H1 (cell line): ENCODE measurements at regions not wholly inside any gene's neighbourhood (a gene's known extent, or its start where the extent isn't known, plus 50 kb on each side); places are given as distances from the start of the nearest gene placed in this dataset.

Source experiments
- CTCF ChIA-PET: fragments of 300-600 bp; sonication (Branson Sonifier 250); formaldehyde crosslinking; loops from one replicate; lab custom pipeline; 2021; ENCODE audit not compliant: partially characterized antibody; lab: Charles Lee
- POLR2A ChIA-PET: fragments of 300-600 bp; sonication (Branson Sonifier 250); formaldehyde crosslinking; loops from one replicate; lab custom pipeline; 2021; ENCODE audit warnings: inconsistent platforms; ENCODE audit not compliant: partially characterized antibody; lab: Charles Lee
- DNase-seq, 2 experiments: peaks; one replicate each; pipeline versions ENCODE4 v3.0.0 to v3.0.0-alpha.2; 2010 to 2022; ENCODE audit warnings: low spot score in 2 of 2, low read depth in 1 of 2, mixed read lengths in 1 of 2
- FAIRE-seq: peaks from 2 replicates; lab custom pipeline; 2011; peaks lifted over from hg19 to GRCh38; lab: Jason Lieb, UNC
- H2AFZ ChIP-seq: 2 replicates; pipeline ENCODE4 v1.8.1; 2012; ENCODE audit warnings: low read length, inconsistent platforms
- H2AK5ac ChIP-seq: 2 replicates; pipeline ENCODE4 v1.6.1; 2013; ENCODE audit warnings: low read depth, low read length
- H2BK120ac ChIP-seq: replicated peaks from 2 replicates; pipeline ENCODE3; 2013; ENCODE audit warnings: low read depth, low read length, inconsistent platforms
- H2BK12ac ChIP-seq: 2 replicates; pipeline ENCODE4 v1.6.1; 2013; ENCODE audit warnings: low read depth, low read length
- H2BK15ac ChIP-seq: 2 replicates; pipeline ENCODE4 v1.6.1; 2013; ENCODE audit warnings: low read length
- H2BK20ac ChIP-seq: 2 replicates; pipeline ENCODE4 v1.6.1; 2013; ENCODE audit warnings: low read length
- H2BK5ac ChIP-seq: 2 replicates; pipeline ENCODE4 v1.6.1; 2013; ENCODE audit warnings: low read depth, low read length
- H3K14ac ChIP-seq: 2 replicates; pipeline ENCODE4 v1.6.1; 2013; ENCODE audit warnings: inconsistent platforms; ENCODE audit not compliant: insufficient read length
- H3K18ac ChIP-seq: 2 replicates; pipeline ENCODE4 v1.6.1; 2013; ENCODE audit warnings: low read length; ENCODE audit errors: extremely low read depth
- H3K23ac ChIP-seq: 2 replicates; pipeline ENCODE4 v1.6.1; 2013; ENCODE audit warnings: inconsistent platforms; ENCODE audit not compliant: insufficient read length
- H3K23me2 ChIP-seq: 2 replicates; pipeline ENCODE4 v1.6.1; 2013; ENCODE audit warnings: low read depth, low read length
- H3K27ac ChIP-seq: 2 replicates; pipeline ENCODE4 v1.6.1; 2011; ENCODE audit warnings: low read depth, low read length, inconsistent platforms
- H3K27me3 ChIP-seq, 4 experiments: replicated peaks in 1 of 4; 1 replicate in 1 of 4; 2 replicates in 3 of 4; pipeline versions ENCODE4 v1.6.1 to v1.8.1; 2011 to 2013; ENCODE audit warnings: low read length in 3 of 4, mild to moderate bottlenecking in 3 of 4, inconsistent platforms in 2 of 4, mixed read lengths in 2 of 4, moderate library complexity in 1 of 4; ENCODE audit not compliant: control insufficient read depth in 3 of 4, insufficient read depth in 3 of 4; ENCODE audit errors: extremely low read depth in 1 of 4
- H3K36me3 ChIP-seq, 4 experiments: 2 replicates each; pipeline versions ENCODE4 v1.6.1 to v1.8.1; 2011 to 2013; ENCODE audit warnings: mild to moderate bottlenecking in 4 of 4, low read length in 3 of 4, moderate library complexity in 2 of 4, control low read depth in 1 of 4, inconsistent platforms in 1 of 4; ENCODE audit not compliant: insufficient read depth in 4 of 4, control insufficient read depth in 2 of 4
- H3K4ac ChIP-seq: replicated peaks from 2 replicates; pipeline ENCODE3; 2013; ENCODE audit warnings: low read length, low read depth, mixed read lengths, inconsistent platforms; ENCODE audit not compliant: insufficient read length
- H3K4me1 ChIP-seq, 4 experiments: replicated peaks in 1 of 4; 1 replicate in 1 of 4; 2 replicates in 3 of 4; pipeline versions ENCODE4 v1.6.1 to v1.8.1; 2011 to 2013; ENCODE audit warnings: low read length in 3 of 4, inconsistent platforms in 2 of 4, mixed read lengths in 1 of 4; ENCODE audit not compliant: insufficient read depth in 4 of 4, control insufficient read depth in 3 of 4
- H3K4me2 ChIP-seq, 2 experiments: 2 replicates each; pipeline versions ENCODE4 v1.6.1 to v1.8.1; 2011 to 2013; ENCODE audit warnings: low read depth in 2 of 2, low read length in 2 of 2, control low read depth in 1 of 2, inconsistent platforms in 1 of 2, mild to moderate bottlenecking in 1 of 2; ENCODE audit not compliant: insufficient read depth in 1 of 2
- H3K4me3 ChIP-seq, 4 experiments: fragments of 200-600, 300-600 bp in 1 of 4; sonication (generic), shearing (Covaris generic), sonication (Bioruptor Twin) in 1 of 4; 2 replicates each; pipeline versions ENCODE4 v1.5.1 to v1.8.1; 2011 to 2016; ENCODE audit warnings: low read length in 4 of 4, low read depth in 3 of 4, control low read depth in 2 of 4, inconsistent platforms in 2 of 4, mild to moderate bottlenecking in 2 of 4, mixed read lengths in 1 of 4, moderate library complexity in 1 of 4; ENCODE audit not compliant: insufficient read depth in 2 of 4; ENCODE audit errors: extremely low read depth in 1 of 4
- H3K56ac ChIP-seq: replicated peaks from 2 replicates; pipeline ENCODE3; 2013; ENCODE audit warnings: low read depth, mild to moderate bottlenecking, mixed read lengths, low read length, inconsistent platforms; ENCODE audit not compliant: insufficient read length
- H3K79me1 ChIP-seq: 2 replicates; pipeline ENCODE4 v1.6.1; 2013; ENCODE audit warnings: low read depth, low read length, control low read depth
- H3K79me2 ChIP-seq, 2 experiments: 2 replicates each; pipeline versions ENCODE4 v1.6.1 to v1.8.1; 2012 to 2013; ENCODE audit warnings: low read length in 2 of 2, mild to moderate bottlenecking in 2 of 2, inconsistent platforms in 1 of 2; ENCODE audit not compliant: insufficient read depth in 2 of 2, control insufficient read depth in 1 of 2
- H3K9ac ChIP-seq, 4 experiments: replicated peaks in 1 of 4; 1 replicate in 1 of 4; 2 replicates in 3 of 4; pipeline versions ENCODE4 v1.6.1 to v1.8.1; 2011 to 2013; ENCODE audit warnings: low read depth in 3 of 4, low read length in 3 of 4, control low read depth in 2 of 4, mild to moderate bottlenecking in 2 of 4, moderate library complexity in 2 of 4, inconsistent platforms in 1 of 4; ENCODE audit errors: extremely low read depth in 1 of 4
- H3K9me3 ChIP-seq, 2 experiments: 2 replicates each; pipeline versions ENCODE4 v1.6.1 to v1.8.1; 2012 to 2013; ENCODE audit warnings: mild to moderate bottlenecking in 2 of 2, moderate library complexity in 2 of 2, control low read depth in 1 of 2, inconsistent platforms in 1 of 2, low read depth in 1 of 2, low read length in 1 of 2, mixed read lengths in 1 of 2; ENCODE audit not compliant: insufficient read depth in 2 of 2
- H4K20me1 ChIP-seq, 2 experiments: replicated peaks in 1 of 2; 2 replicates each; pipeline versions ENCODE3 to v1.8.1; 2011 to 2013; ENCODE audit warnings: inconsistent platforms in 2 of 2, low read length in 2 of 2, mild to moderate bottlenecking in 1 of 2; ENCODE audit not compliant: insufficient read depth in 2 of 2, control insufficient read depth in 1 of 2
- H4K5ac ChIP-seq: 2 replicates; pipeline ENCODE4 v1.6.1; 2013; ENCODE audit warnings: low read length, low read depth, mixed read lengths, inconsistent platforms; ENCODE audit not compliant: insufficient read length
- H4K8ac ChIP-seq: 2 replicates; pipeline ENCODE4 v1.8.0; 2013; ENCODE audit warnings: mild to moderate bottlenecking, moderate library complexity, low read length, inconsistent platforms; ENCODE audit not compliant: insufficient read depth; ENCODE audit errors: extremely low read depth
- H4K91ac ChIP-seq: replicated peaks from 2 replicates; pipeline ENCODE3; 2013; ENCODE audit warnings: low read length, mixed read lengths, inconsistent platforms; ENCODE audit not compliant: insufficient read length
- ATF3 ChIP-seq: IDR thresholded peaks from 2 replicates; pipeline ENCODE4 v1.6.1; 2011; ENCODE audit warnings: low read depth, mild to moderate bottlenecking, low read length; ENCODE audit not compliant: insufficient read depth
- CREB1 ChIP-seq: IDR thresholded peaks from 2 replicates; pipeline ENCODE4 v1.6.1; 2012; ENCODE audit warnings: inconsistent platforms
- FOSL1 ChIP-seq: IDR thresholded peaks from 2 replicates; pipeline ENCODE4 v1.6.1; 2011; ENCODE audit warnings: mild to moderate bottlenecking, low read depth, low read length, moderate library complexity; ENCODE audit not compliant: insufficient read depth
- JUN ChIP-seq: IDR thresholded peaks from 2 replicates; pipeline ENCODE4 v1.6.1; 2011; ENCODE audit warnings: low read depth, mild to moderate bottlenecking, improper control_type of control experiment, low read length
- JUND ChIP-seq: IDR thresholded peaks from 2 replicates; pipeline ENCODE4 v1.6.1; 2011; ENCODE audit warnings: mild to moderate bottlenecking, improper control_type of control experiment, low read length
- KDM1A ChIP-seq: fragments of 200-600, 300-600 bp; sonication (generic); IDR thresholded peaks from 2 replicates; pipeline ENCODE4 v1.7.1; 2016; ENCODE audit warnings: mild to moderate bottlenecking, low read length, borderline replicate concordance
- MAFK ChIP-seq: IDR thresholded peaks from 2 replicates; pipeline ENCODE4 v1.6.1; 2012; ENCODE audit warnings: low read depth, mild to moderate bottlenecking, improper control_type of control experiment, low read length
- NANOG ChIP-seq: IDR thresholded peaks from 2 replicates; pipeline ENCODE4 v1.6.1; 2011; ENCODE audit warnings: low read length, low read depth, mild to moderate bottlenecking, inconsistent platforms; ENCODE audit not compliant: insufficient read depth, poor library complexity, severe bottlenecking
- RBBP5 ChIP-seq: IDR thresholded peaks from 2 replicates; pipeline ENCODE4 v1.7.1; 2012; ENCODE audit warnings: low read depth, mild to moderate bottlenecking, inconsistent platforms, low read length, moderate library complexity, borderline replicate concordance
- SIRT6 ChIP-seq: IDR thresholded peaks from one replicate; pipeline ENCODE4 v1.7.1; 2012; ENCODE audit warnings: low read length, inconsistent platforms
- SIX5 ChIP-seq: IDR thresholded peaks from 2 replicates; pipeline ENCODE4 v1.6.1; 2011; ENCODE audit warnings: mild to moderate bottlenecking, low read depth, low read length
- SP2 ChIP-seq: IDR thresholded peaks from 2 replicates; pipeline ENCODE4 v1.6.1; 2012; ENCODE audit warnings: mild to moderate bottlenecking, low read length, inconsistent platforms
- SRF ChIP-seq: IDR thresholded peaks from 2 replicates; pipeline ENCODE4 v1.6.1; 2011; ENCODE audit warnings: mild to moderate bottlenecking, low read depth, low read length, moderate library complexity
- TEAD4 ChIP-seq: IDR thresholded peaks from 2 replicates; pipeline ENCODE4 v1.6.1; 2012; ENCODE audit warnings: low read depth, low read length, inconsistent platforms, mixed read lengths
- WGBS, 2 experiments: shearing (Covaris generic) in 1 of 2; methylation state at CpG; one replicate each; pipeline versions ENCODE4 v1.1.6 to v1.1.7; 2013 to 2015; ENCODE audit warnings: low lambda C conversion rate in 2 of 2, mixed read lengths in 2 of 2, inconsistent platforms in 1 of 2, low coverage in 1 of 2, missing lambda C conversion rate in 1 of 2; ENCODE audit not compliant: insufficient replicate concordance in 2 of 2, insufficient coverage in 1 of 2, insufficient read length in 1 of 2; ENCODE audit errors: extremely low coverage in 1 of 2, missing lambda C conversion rate in 1 of 2; 5-methylcytosine and 5-hydroxymethylcytosine counted together
- TF ChIP-seq, protein P1 (sequence below): IDR thresholded peaks from 2 replicates; pipeline ENCODE4 v1.6.1; 2011; ENCODE audit warnings: low read length, improper control_type of control experiment

- H4K91ac ChIP-seq: no peak overlapping the region
- H3K4me1 ChIP-seq: no peaks in the 10 kb centered on the region
- no peaks in the 10 kb centered on the region for H3K79me1 ChIP-seq
- H2BK12ac ChIP-seq: no peak overlapping the region
- no peak overlapping the region for H4K5ac ChIP-seq
- H3K56ac ChIP-seq: no peak overlapping the region
- no peak for FAIRE-seq
- 100% methylated on average over 1 of the region's 1 CpG; no CpG with 5 or more reads in 1 of the 2 experiments for WGBS, 2 experiments
- DNase-seq: no peak
- H3K9me3 ChIP-seq: no peaks in the 10 kb centered on the region
- H2BK15ac ChIP-seq: no peak overlapping the region
- no peaks in the 10 kb centered on the region for H3K27me3 ChIP-seq
- H2AK5ac ChIP-seq: no peak overlapping the region
- no peak overlapping the region for H3K14ac ChIP-seq
- POLR2A ChIA-PET: no interaction called here
- no peak overlapping the region for H4K8ac ChIP-seq
- H3K4me2 ChIP-seq: no peak overlapping the region
- no peak overlapping the region for H3K4ac ChIP-seq
- H2BK120ac ChIP-seq: no peak overlapping the region
- H3K4me3 ChIP-seq: no peak overlapping the region
- no peak overlapping the region for H2BK20ac ChIP-seq
- H3K27ac ChIP-seq: no peak overlapping the region
- no peak overlapping the region for H3K23ac ChIP-seq
- H3K9ac ChIP-seq: no peak overlapping the region
- no peaks in the 10 kb centered on the region for H3K36me3 ChIP-seq
- no peak overlapping the region for H3K18ac ChIP-seq
- H2BK5ac ChIP-seq: no peak overlapping the region
- no peak overlapping the region for H2AFZ ChIP-seq
- H3K79me2 ChIP-seq: no peaks in the 10 kb centered on the region
- no peaks in the 10 kb centered on the region for H3K23me2 ChIP-seq
- H4K20me1 ChIP-seq: no peaks in the 10 kb centered on the region
- CTCF ChIA-PET: no interaction called here
- TF ChIP-seq SIRT6 (no peak), JUND (no peak), MAFK (no peak), SIX5 (no peak), NANOG (no peak), RBBP5 (no peak), ATF3 (no peak), FOSL1 (no peak), TEAD4 (no peak), SRF (no peak), SP2 (no peak), KDM1A (no peak), JUN (no peak), CREB1 (no peak)
- TF ChIP-seq, protein P1, sequence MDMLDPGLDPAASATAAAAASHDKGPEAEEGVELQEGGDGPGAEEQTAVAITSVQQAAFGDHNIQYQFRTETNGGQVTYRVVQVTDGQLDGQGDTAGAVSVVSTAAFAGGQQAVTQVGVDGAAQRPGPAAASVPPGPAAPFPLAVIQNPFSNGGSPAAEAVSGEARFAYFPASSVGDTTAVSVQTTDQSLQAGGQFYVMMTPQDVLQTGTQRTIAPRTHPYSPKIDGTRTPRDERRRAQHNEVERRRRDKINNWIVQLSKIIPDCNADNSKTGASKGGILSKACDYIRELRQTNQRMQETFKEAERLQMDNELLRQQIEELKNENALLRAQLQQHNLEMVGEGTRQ: no peak
Measured at GRCh38 chr2:100761365-100761764, 58.6 kb upstream of the NPAS2 start.
